Activated T-helper 2 cell treated with anti-CD3 and anti-CD28 coated beads, Interferon-gamma antibody, Interleukin-2, Interleukin-4, amounts not matched to agents 10 μg/mL and 5 μg/mL and 100 μg/mL, durations not matched to agents 14 hours and 24 hours and 36 hours (primary cell): ENCODE measurements at regions not wholly inside any gene's neighbourhood (a gene's known extent, or its start where the extent isn't known, plus 50 kb on each side); places are given as distances from the start of the nearest gene placed in this dataset.
A peak's percentile ranks its signal among the peaks of the same experiment; 100 is the strongest.

ENCODE experiments used
- DNase-seq: peaks from one replicate; pipeline ENCODE4 v3.0.0; 2021; ENCODE audit warnings: low spot score
- H3K27ac Mint-ChIP-seq: one replicate; pipeline ENCODE4 v1.8.0; 2021; ENCODE audit warnings: mixed read lengths
- H3K27me3 Mint-ChIP-seq: one replicate; pipeline ENCODE4 v1.8.0; 2021; ENCODE audit warnings: low read depth, mixed read lengths
- H3K36me3 Mint-ChIP-seq: one replicate; pipeline ENCODE4 v1.8.0; 2021; ENCODE audit warnings: low read depth, mixed read lengths
- H3K4me1 Mint-ChIP-seq: one replicate; pipeline ENCODE4 v1.8.0; 2021; ENCODE audit warnings: low read depth, mixed read lengths
- H3K4me3 Mint-ChIP-seq: one replicate; pipeline ENCODE4 v1.8.0; 2021; ENCODE audit warnings: low read depth, mild to moderate bottlenecking, moderate library complexity, mixed read lengths
- H3K9me3 Mint-ChIP-seq: one replicate; pipeline ENCODE4 v1.8.0; 2021; ENCODE audit warnings: mixed read lengths
- intact Hi-C: fragments of 100-400 bp; cut with micrococcal nuclease; formaldehyde crosslinking; loops from one replicate; pipeline ENCODE4 v1.15.1; 2023

GRCh38 chr10:78575400-78575799, 493.4 kb upstream of the ZMIZ1 start:
- Mint-ChIP-seq H3K9me3 (no peaks in the 10 kb centered on the region), H3K4me3 (no peak overlapping the region), H3K36me3 (no peaks in the 10 kb centered on the region)

GRCh38 chr10:78576276-78576675, 492.5 kb upstream of the ZMIZ1 start:
- intact Hi-C loops: loop anchor here (5.0 kb wide), 2 partner anchors 471 to 711 kb away; no protein-coding TSS in a partner anchor

More at GRCh38 chr10:78575400-78575799, 493.4 kb upstream of the ZMIZ1 start:
- no peak for DNase-seq
- Mint-ChIP-seq H3K4me1 (peaks cover 18% of the 10 kb centered on the region), H3K27ac (peak overlapping the region; percentile 34), H3K27me3 (no peaks in the 10 kb centered on the region)
- intact Hi-C loops: loop anchor here (5.0 kb wide), 2 partner anchors 472 to 712 kb away; no protein-coding TSS in a partner anchor

GRCh38 chr10:78577712-78578111, 491.1 kb upstream of the ZMIZ1 start:
- Mint-ChIP-seq H3K4me3 (no peak overlapping the region), H3K9me3 (no peaks in the 10 kb centered on the region), H3K4me1 (peaks cover 18% of the 10 kb centered on the region), H3K36me3 (no peaks in the 10 kb centered on the region), H3K27me3 (no peaks in the 10 kb centered on the region), H3K27ac (no peak overlapping the region)
- intact Hi-C loops: loop anchor here (1.0 to 5.0 kb wide), 5 partner anchors 35 to 710 kb away; no protein-coding TSS in a partner anchor
- no peak for DNase-seq

More at GRCh38 chr10:78576276-78576675, 492.5 kb upstream of the ZMIZ1 start:
- peaks cover 18% of the 10 kb centered on the region for H3K4me1 Mint-ChIP-seq
- H3K36me3 Mint-ChIP-seq: no peaks in the 10 kb centered on the region
- no peak overlapping the region for H3K4me3 Mint-ChIP-seq
- DNase-seq: no peak
- no peaks in the 10 kb centered on the region for H3K27me3 Mint-ChIP-seq
- no peak overlapping the region for H3K27ac Mint-ChIP-seq
- no peaks in the 10 kb centered on the region for H3K9me3 Mint-ChIP-seq

- Mint-ChIP-seq H3K4me1 (peaks cover 18% of the 10 kb centered on the region), H3K9me3 (no peaks in the 10 kb centered on the region), H3K4me3 (no peak overlapping the region), H3K27ac (peak overlapping the region; percentile 94), H3K36me3 (no peaks in the 10 kb centered on the region), H3K27me3 (no peaks in the 10 kb centered on the region)
- peak; percentile 26 for DNase-seq
- intact Hi-C loops: loop anchor here (1.0 to 5.0 kb wide), 7 partner anchors 36 to 708 kb away; no protein-coding TSS in a partner anchor
Measured at GRCh38 chr10:78578929-78579328, 489.8 kb upstream of the ZMIZ1 start.

- Mint-ChIP-seq H3K4me1 (peaks cover 18% of the 10 kb centered on the region), H3K27me3 (peaks cover 2% of the 10 kb centered on the region), H3K4me3 (no peak overlapping the region), H3K27ac (peak overlapping the region; percentile 94), H3K9me3 (no peaks in the 10 kb centered on the region), H3K36me3 (no peaks in the 10 kb centered on the region)
- no peak for DNase-seq
- intact Hi-C loops: loop anchor here (1.0 to 5.0 kb wide), 6 partner anchors 37 to 708 kb away; no protein-coding TSS in a partner anchor
Measured at GRCh38 chr10:78579576-78579975, 489.2 kb upstream of the ZMIZ1 start.

GRCh38 chr10:78579995-78580394, 488.8 kb upstream of the ZMIZ1 start:
- no peak for DNase-seq
- intact Hi-C loops: loop anchor here (1.0 to 5.0 kb wide), 6 partner anchors 37 to 707 kb away; no protein-coding TSS in a partner anchor
- peaks cover 2% of the 10 kb centered on the region for H3K27me3 Mint-ChIP-seq
- no peak overlapping the region for H3K27ac Mint-ChIP-seq
- H3K4me1 Mint-ChIP-seq: peaks cover 18% of the 10 kb centered on the region
- no peak overlapping the region for H3K4me3 Mint-ChIP-seq
- no peaks in the 10 kb centered on the region for H3K9me3 Mint-ChIP-seq
- no peaks in the 10 kb centered on the region for H3K36me3 Mint-ChIP-seq

- H3K36me3 Mint-ChIP-seq: no peaks in the 10 kb centered on the region
- no peaks in the 10 kb centered on the region for H3K9me3 Mint-ChIP-seq
- no peak overlapping the region for H3K4me3 Mint-ChIP-seq
- H3K27ac Mint-ChIP-seq: no peak overlapping the region
- peaks cover 2% of the 10 kb centered on the region for H3K27me3 Mint-ChIP-seq
- peaks cover 15% of the 10 kb centered on the region for H3K4me1 Mint-ChIP-seq
- DNase-seq: no peak
- intact Hi-C loops: no loop called here
Measured at GRCh38 chr10:78581133-78581694, 487.6 kb upstream of the ZMIZ1 start.

- Mint-ChIP-seq H3K27me3 (peaks cover 2% of the 10 kb centered on the region), H3K36me3 (no peaks in the 10 kb centered on the region), H3K4me3 (no peak overlapping the region), H3K27ac (no peak overlapping the region), H3K9me3 (no peaks in the 10 kb centered on the region), H3K4me1 (peaks cover 15% of the 10 kb centered on the region)
- intact Hi-C loops: no loop called here
- no peak for DNase-seq
Measured at GRCh38 chr10:78582540-78582939, 486.2 kb upstream of the ZMIZ1 start.

GRCh38 chr10:78584266-78584665, 484.5 kb upstream of the ZMIZ1 start:
- DNase-seq: no peak
- Mint-ChIP-seq H3K4me3 (no peak overlapping the region), H3K36me3 (no peaks in the 10 kb centered on the region), H3K27me3 (peaks cover 2% of the 10 kb centered on the region), H3K9me3 (no peaks in the 10 kb centered on the region), H3K27ac (no peak overlapping the region), H3K4me1 (peaks cover 4% of the 10 kb centered on the region)
- intact Hi-C loops: no loop called here

- Mint-ChIP-seq H3K27me3 (peaks cover 2% of the 10 kb centered on the region), H3K4me3 (no peak overlapping the region), H3K27ac (no peak overlapping the region), H3K36me3 (no peaks in the 10 kb centered on the region), H3K9me3 (no peaks in the 10 kb centered on the region), H3K4me1 (peaks cover under 1% of the 10 kb centered on the region)
- DNase-seq: no peak
- intact Hi-C loops: no loop called here
Measured at GRCh38 chr10:78584681-78585080, 484.1 kb upstream of the ZMIZ1 start.

- Mint-ChIP-seq H3K4me3 (no peak overlapping the region), H3K36me3 (no peaks in the 10 kb centered on the region), H3K9me3 (no peaks in the 10 kb centered on the region), H3K4me1 (no peaks in the 10 kb centered on the region), H3K27ac (no peak overlapping the region), H3K27me3 (peaks cover 2% of the 10 kb centered on the region)
- intact Hi-C loops: no loop called here
- DNase-seq: no peak
Measured at GRCh38 chr10:78585952-78586351, 482.8 kb upstream of the ZMIZ1 start.

- Mint-ChIP-seq H3K4me3 (no peak overlapping the region), H3K27ac (no peak overlapping the region)
- DNase-seq: no peak
Measured at GRCh38 chr10:78588194-78588811, 480.5 kb upstream of the ZMIZ1 start.

GRCh38 chr10:78589687-78590086, 479.1 kb upstream of the ZMIZ1 start:
- Mint-ChIP-seq H3K27ac (no peak overlapping the region), H3K4me3 (no peak overlapping the region)
- intact Hi-C loops: no loop called here

More at GRCh38 chr10:78588194-78588811, 480.5 kb upstream of the ZMIZ1 start:
- peaks cover 4% of the 10 kb centered on the region for H3K27me3 Mint-ChIP-seq
- no peaks in the 10 kb centered on the region for H3K9me3 Mint-ChIP-seq
- intact Hi-C loops: no loop called here
- no peaks in the 10 kb centered on the region for H3K36me3 Mint-ChIP-seq
- H3K4me1 Mint-ChIP-seq: no peaks in the 10 kb centered on the region

More at GRCh38 chr10:78589687-78590086, 479.1 kb upstream of the ZMIZ1 start:
- no peaks in the 10 kb centered on the region for H3K4me1 Mint-ChIP-seq
- DNase-seq: no peak
- peaks cover 2% of the 10 kb centered on the region for H3K27me3 Mint-ChIP-seq
- H3K9me3 Mint-ChIP-seq: no peaks in the 10 kb centered on the region
- no peaks in the 10 kb centered on the region for H3K36me3 Mint-ChIP-seq
